ENCODE measurements at regions not wholly inside any gene's neighbourhood (a gene's known extent, or its start where the extent isn't known, plus 50 kb on each side); places are given as distances from the start of the nearest gene placed in this dataset.
"Not testable (repeated sequence)": the region's sequence is repeated elsewhere in the genome, so short reads cannot be mapped to it uniquely, and the experiment has no call there.

DNA sequence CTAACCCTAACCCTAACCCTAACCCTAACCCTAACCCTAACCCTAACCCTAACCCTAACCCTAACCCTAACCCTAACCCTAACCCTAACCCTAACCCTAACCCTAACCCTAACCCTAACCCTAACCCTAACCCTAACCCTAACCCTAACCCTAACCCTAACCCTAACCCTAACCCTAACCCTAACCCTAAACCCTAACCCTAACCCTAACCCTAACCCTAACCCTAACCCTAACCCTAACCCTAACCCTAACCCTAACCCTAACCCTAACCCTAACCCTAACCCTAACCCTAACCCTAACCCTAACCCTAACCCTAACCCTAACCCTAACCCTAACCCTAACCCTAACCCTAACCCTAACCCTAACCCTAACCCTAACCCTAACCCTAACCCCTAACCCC lies 80.6 kb upstream of the PLEKHG4B start:
- H3K4me3 ChIP-seq (ENCODE audit: control insufficient read depth, low read depth, low read length); DNase-seq (ENCODE audit: low read depth): not testable (repeated sequence)

DNA sequence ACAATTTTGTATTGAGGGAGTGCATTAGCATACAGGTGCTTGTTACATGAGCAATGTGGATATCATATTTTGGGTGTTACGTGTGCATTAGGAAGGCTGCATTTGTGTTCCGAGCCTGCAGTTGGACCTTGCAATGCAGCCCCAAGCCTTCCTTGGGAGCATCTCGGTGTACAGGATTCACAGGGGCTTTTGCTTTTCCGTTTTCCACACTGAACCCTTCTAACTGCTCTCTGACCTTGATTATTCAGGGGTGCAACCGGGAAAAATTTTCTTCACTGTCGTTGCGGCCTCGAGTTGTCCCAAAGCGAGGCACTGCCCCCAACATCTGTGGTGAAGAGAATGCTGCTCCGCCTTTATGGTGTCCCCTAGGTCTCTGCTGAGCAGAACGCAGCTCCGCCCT lies 80.1 kb upstream of the PLEKHG4B start:
- peak; percentile 14 for DNase-seq (ENCODE audit: low read depth)
- no peak overlapping the region for H3K4me3 ChIP-seq (ENCODE audit: control insufficient read depth, low read depth, low read length)
- TF ChIP-seq, protein P1, sequence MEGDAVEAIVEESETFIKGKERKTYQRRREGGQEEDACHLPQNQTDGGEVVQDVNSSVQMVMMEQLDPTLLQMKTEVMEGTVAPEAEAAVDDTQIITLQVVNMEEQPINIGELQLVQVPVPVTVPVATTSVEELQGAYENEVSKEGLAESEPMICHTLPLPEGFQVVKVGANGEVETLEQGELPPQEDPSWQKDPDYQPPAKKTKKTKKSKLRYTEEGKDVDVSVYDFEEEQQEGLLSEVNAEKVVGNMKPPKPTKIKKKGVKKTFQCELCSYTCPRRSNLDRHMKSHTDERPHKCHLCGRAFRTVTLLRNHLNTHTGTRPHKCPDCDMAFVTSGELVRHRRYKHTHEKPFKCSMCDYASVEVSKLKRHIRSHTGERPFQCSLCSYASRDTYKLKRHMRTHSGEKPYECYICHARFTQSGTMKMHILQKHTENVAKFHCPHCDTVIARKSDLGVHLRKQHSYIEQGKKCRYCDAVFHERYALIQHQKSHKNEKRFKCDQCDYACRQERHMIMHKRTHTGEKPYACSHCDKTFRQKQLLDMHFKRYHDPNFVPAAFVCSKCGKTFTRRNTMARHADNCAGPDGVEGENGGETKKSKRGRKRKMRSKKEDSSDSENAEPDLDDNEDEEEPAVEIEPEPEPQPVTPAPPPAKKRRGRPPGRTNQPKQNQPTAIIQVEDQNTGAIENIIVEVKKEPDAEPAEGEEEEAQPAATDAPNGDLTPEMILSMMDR (conservative IDR thresholded peaks at IDR 0.05; ENCODE audit: control insufficient read depth, insufficient read depth, low read depth, low read length) = no peak

DNA sequence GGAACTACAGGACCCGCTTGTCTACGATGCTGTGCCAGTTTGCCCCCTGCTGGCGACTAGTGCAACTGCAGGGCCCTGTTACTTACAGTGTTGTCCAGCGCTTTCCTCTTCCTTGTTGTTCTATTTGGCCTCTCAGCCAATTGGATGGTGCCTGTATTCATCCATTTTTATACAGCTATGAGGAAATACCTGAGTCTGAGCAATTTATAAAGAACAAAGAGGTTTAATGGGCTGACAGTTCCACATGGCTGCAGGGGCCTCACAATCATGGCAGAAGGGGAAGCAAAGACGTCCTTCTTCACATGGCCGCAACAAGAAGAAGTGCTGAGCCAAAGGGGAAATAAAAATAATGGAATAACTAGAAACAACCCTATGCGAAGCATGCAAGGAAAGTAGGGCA lies 78.7 kb upstream of the PLEKHG4B start:
- DNase-seq (ENCODE audit: low read depth) = no peak
- no peak overlapping the region for H3K4me3 ChIP-seq (ENCODE audit: control insufficient read depth, low read depth, low read length)
- TF ChIP-seq, protein P1 (conservative IDR thresholded peaks at IDR 0.05; ENCODE audit: control insufficient read depth, insufficient read depth, low read depth, low read length) = no peak

DNA sequence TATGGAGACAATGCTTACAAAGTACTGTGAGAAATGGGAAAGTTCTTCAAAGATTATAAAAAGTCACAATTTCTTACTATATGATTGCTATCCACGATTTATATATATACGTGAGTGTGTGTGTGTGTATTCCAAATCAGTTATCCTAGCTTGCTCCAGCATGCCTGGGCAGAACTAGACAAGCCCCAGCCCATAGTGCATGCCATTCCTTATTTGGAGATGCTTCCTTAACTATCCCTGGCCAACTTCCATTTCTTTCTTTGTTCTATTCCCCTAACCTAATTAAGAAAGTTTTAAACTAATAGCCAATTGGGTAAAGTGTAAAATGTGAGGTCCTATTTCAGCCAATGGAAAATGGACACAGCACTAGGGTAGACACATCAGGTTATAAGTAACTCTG lies 77.3 kb upstream of the PLEKHG4B start:
- H3K4me3 ChIP-seq (ENCODE audit: control insufficient read depth, low read depth, low read length) = not testable (repeated sequence)
- DNase-seq (ENCODE audit: low read depth) = peak; percentile 5

DNA sequence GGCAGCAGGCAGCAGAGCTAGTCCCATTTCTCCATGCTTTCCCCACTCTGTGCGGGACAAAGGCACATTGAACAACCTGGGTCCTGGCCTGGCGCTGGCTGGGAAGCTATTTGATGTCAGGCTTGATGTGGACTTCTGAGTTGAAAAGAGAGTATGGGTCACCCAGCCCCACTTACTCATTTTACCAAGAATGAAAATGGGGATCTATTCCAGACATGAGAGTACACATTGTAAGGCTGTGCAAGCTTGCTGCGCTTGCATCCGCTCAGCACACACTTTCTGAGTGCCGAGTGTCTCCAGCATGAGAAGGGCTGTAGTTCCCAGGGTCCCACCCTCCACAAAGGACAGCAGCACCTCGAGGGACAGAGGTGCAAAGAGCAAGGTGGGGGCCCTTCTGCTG lies 71.7 kb upstream of the PLEKHG4B start:
- H3K4me3 ChIP-seq (ENCODE audit: control insufficient read depth, low read depth, low read length); DNase-seq (ENCODE audit: low read depth): not testable (repeated sequence)

DNA sequence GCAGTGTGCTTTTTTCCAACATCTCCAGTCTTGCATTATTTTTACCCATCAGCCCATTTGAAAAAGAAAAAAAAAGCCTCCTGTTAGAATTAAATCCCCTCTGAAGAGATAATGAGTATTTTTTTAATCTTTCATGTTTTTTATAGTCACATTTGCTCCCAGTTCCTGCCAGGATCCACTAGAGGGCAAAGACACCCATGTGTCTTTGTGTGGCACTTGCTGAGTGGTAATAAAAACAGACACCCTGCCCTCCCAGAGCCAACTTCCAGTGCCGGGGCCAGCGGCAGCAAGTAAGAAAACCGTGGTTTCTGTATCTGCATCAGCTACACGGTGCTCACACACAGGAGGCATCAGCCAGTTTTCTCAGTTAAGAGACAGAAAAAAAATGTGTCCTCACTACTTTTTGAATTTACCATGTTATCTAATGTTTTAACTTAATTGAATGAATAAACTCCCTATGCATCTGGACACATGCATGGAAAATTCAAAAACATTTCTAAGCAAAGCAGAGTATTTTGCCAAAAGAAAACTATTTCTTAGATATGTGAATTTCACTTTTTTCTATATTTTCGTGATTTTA lies 70.2 kb upstream of the PLEKHG4B start:
- H3K4me3 ChIP-seq (ENCODE audit: control insufficient read depth, low read depth, low read length) = no peak overlapping the region
- TF ChIP-seq, protein P1 (conservative IDR thresholded peaks at IDR 0.05; ENCODE audit: control insufficient read depth, insufficient read depth, low read depth, low read length) = peak; percentile 32
- peak; percentile 17 for DNase-seq (ENCODE audit: low read depth)

DNA sequence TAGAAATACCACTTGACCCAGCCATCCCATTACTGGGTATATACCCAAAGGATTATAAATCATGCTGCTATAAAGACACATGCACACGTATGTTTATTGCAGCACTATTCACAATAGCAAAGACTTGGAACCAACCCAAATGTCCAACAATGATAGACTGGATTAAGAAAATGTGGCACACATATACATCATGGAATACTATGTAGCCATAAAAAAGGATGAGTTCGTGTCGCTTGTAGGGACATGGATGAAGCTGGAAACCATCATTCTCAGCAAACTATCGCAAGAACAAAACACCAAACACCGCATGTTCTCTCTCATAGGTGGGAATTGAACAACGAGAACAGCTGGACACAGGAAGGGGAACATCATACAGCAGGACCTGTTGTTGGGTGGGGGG lies 68.1 kb upstream of the PLEKHG4B start:
- DNase-seq (ENCODE audit: low read depth); H3K4me3 ChIP-seq (ENCODE audit: control insufficient read depth, low read depth, low read length): not testable (repeated sequence)

DNA sequence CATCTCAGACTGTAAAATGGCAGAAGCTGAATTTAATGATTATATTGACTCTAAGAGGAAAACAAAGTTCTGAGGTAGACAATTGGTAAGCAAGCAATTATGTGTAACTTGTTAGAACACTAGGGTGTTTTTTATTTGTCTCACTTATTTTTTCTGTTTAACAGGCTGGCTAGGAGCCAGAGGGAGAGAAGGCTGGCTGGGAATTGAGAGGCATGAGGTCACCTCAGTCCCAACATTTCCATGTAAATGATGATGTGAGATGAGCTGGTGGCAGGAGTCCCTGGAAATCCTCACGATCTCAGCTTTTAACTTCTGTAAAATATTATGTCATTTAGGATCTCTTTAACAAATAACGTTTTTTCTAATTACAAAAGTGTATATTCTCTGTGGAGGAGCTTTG lies 66.9 kb upstream of the PLEKHG4B start:
- H3K4me3 ChIP-seq (ENCODE audit: control insufficient read depth, low read depth, low read length); DNase-seq (ENCODE audit: low read depth): not testable (repeated sequence)

DNA sequence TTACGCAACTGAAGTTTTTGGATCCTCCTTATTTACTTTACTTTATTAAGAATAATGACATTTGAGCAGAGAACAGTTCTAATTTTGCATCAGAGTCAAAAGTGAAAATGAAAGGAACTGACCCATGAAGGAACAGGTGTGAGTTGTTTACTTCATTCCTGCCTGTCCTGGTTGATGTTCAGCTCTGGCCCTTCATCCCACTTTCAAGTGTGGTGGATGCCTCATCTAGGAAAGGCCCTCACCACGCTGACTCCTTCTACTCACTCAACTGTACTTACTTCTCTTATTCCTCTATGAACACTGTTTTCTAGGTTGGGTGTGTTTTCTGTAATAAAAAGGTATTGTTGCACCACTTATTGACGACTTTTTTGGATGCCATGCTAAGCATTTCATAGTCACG lies 61.8 kb upstream of the PLEKHG4B start:
- H3K4me3 ChIP-seq (ENCODE audit: control insufficient read depth, low read depth, low read length) = no peak overlapping the region
- no peak for DNase-seq (ENCODE audit: low read depth)
- TF ChIP-seq, protein P1 (conservative IDR thresholded peaks at IDR 0.05; ENCODE audit: control insufficient read depth, insufficient read depth, low read depth, low read length) = no peak

DNA sequence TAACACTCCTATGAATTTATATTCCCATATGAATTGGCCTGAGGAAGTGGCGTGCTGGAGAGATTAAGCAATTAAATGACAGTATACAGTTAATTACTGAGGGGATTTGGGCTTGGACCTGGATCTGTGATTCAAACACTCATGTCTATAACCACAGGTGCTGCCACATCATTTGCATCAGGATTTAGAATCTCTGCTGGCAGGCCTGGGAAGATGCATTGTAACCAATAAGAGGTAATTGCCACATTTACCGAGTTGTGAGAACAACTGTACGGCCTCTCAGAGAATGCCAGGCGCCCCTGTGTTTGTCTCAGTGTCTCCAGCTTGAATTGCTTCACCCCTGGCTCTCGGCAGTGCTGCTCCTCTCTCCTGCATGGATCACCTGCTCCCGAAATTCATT lies 61.4 kb upstream of the PLEKHG4B start:
- DNase-seq (ENCODE audit: low read depth); H3K4me3 ChIP-seq (ENCODE audit: control insufficient read depth, low read depth, low read length): not testable (repeated sequence)

Data from fibroblast of mammary gland (primary cell).